PC-3 (cell line): ENCODE measurements at regions not wholly inside any gene's neighbourhood (a gene's known extent, or its start where the extent isn't known, plus 50 kb on each side); places are given as distances from the start of the nearest gene placed in this dataset.

Source experiments
- ATAC-seq: fragments of 200-7000 bp; cut with Tn5 transposase; 2 replicates; pipeline ENCODE4 v1.9.1; 2020; ENCODE audit warnings: mild to moderate bottlenecking, moderate library complexity
- BruUV-seq: library from RNA; stranded (reverse); fragments of 400-500 nt; replicated peaks from 2 replicates; lab custom pipeline; 2021; lab: Mats Ljungman, UMichigan
- CTCF ChIA-PET: fragments of 300-600 bp; sonication (Branson Sonifier 250); formaldehyde crosslinking; loops from one replicate; lab custom pipeline; 2022; ENCODE audit warnings: antibody characterized with exemption; lab: Charles Lee
- POLR2A ChIA-PET: fragments of 300-600 bp; sonication (Branson Sonifier 250); formaldehyde crosslinking; loops from one replicate; lab custom pipeline; 2022; ENCODE audit warnings: antibody characterized with exemption; ENCODE audit not compliant: unreplicated experiment; lab: Charles Lee
- DNase-seq: peaks from one replicate; pipeline ENCODE4 v3.0.0-alpha.2; 2015
- H2AFZ ChIP-seq: fragments of 300-600 bp; sonication (generic); 2 replicates; pipeline ENCODE4 v1.6.0; 2016; ENCODE audit warnings: antibody characterized with exemption, low read length
- H3F3A ChIP-seq: fragments of 300-600 bp; sonication (generic); one replicate; pipeline ENCODE4 v1.6.0; 2017; ENCODE audit warnings: antibody characterized with exemption, low read length, control low read depth, mild to moderate bottlenecking; ENCODE audit not compliant: unreplicated experiment
- H3K27ac ChIP-seq: fragments of 300-600 bp; sonication (generic); 2 replicates; pipeline ENCODE4 v1.5.1; 2016; ENCODE audit warnings: mild to moderate bottlenecking, low read length
- H3K27me3 ChIP-seq: fragments of 300-600 bp; sonication (generic); 2 replicates; pipeline ENCODE4 v1.6.1; 2016; ENCODE audit warnings: low read length, mixed read lengths
- H3K36me3 ChIP-seq: fragments of 300-600 bp; sonication (generic); 2 replicates; pipeline ENCODE4 v1.6.1; 2016; ENCODE audit warnings: low read depth, mixed run types, low read length, mixed read lengths
- H3K4me1 ChIP-seq: fragments of 300-600 bp; sonication (generic); 2 replicates; pipeline ENCODE4 v1.5.1; 2016; ENCODE audit warnings: low read length; ENCODE audit not compliant: insufficient read depth
- H3K4me2 ChIP-seq: fragments of 300-600 bp; sonication (generic); 2 replicates; pipeline ENCODE4 v1.6.0; 2016; ENCODE audit warnings: low read length
- H3K4me3 ChIP-seq: fragments of 300-600 bp; sonication (generic); 2 replicates; pipeline ENCODE4 v1.5.1; 2016; ENCODE audit warnings: mild to moderate bottlenecking, low read length, mixed read lengths
- H3K79me2 ChIP-seq: fragments of 300-600 bp; sonication (generic); 2 replicates; pipeline ENCODE4 v1.6.1; 2017; ENCODE audit warnings: low read length, mixed read lengths
- H3K9ac ChIP-seq: fragments of 300-600 bp; sonication (generic); 2 replicates; pipeline ENCODE4 v1.6.0; 2016; ENCODE audit warnings: mild to moderate bottlenecking, low read length
- H3K9me2 ChIP-seq: fragments of 300-600 bp; sonication (generic); replicated peaks from 2 replicates; pipeline ENCODE4 v1.6.1; 2016; ENCODE audit warnings: mixed run types, low read length, mixed read lengths
- H3K9me3 ChIP-seq: fragments of 300-600 bp; sonication (generic); 2 replicates; pipeline ENCODE4 v1.6.1; 2016; ENCODE audit warnings: low read length, mixed read lengths
- H4K20me1 ChIP-seq: fragments of 300-600 bp; sonication (generic); 2 replicates; pipeline ENCODE4 v1.6.1; 2016; ENCODE audit warnings: low read length, mixed read lengths
- EZH2 ChIP-seq: fragments of 300-600 bp; sonication (generic); IDR thresholded peaks from one replicate; pipeline ENCODE4 v1.6.1; 2017; ENCODE audit warnings: antibody characterized with exemption, mild to moderate bottlenecking, low read length; ENCODE audit not compliant: unreplicated experiment
- EZH2phosphoT487 ChIP-seq: fragments of 300-600 bp; sonication (generic); IDR thresholded peaks from 2 replicates; pipeline ENCODE4 v1.6.1; 2018; ENCODE audit warnings: mild to moderate bottlenecking, antibody characterized with exemption, low read length, borderline replicate concordance
- intact Hi-C: fragments of 100-400 bp; cut with micrococcal nuclease; formaldehyde crosslinking; loops from 2 replicates; pipeline ENCODE4 v1.9.0; 2023
- TF ChIP-seq, protein P1 (sequence below): fragments of 300-600 bp; sonication (generic); conservative IDR thresholded peaks from 2 replicates; pipeline ENCODE4 v1.5.1; 2017; ENCODE audit warnings: antibody characterized with exemption, low read depth, mild to moderate bottlenecking, low read length

DNA sequence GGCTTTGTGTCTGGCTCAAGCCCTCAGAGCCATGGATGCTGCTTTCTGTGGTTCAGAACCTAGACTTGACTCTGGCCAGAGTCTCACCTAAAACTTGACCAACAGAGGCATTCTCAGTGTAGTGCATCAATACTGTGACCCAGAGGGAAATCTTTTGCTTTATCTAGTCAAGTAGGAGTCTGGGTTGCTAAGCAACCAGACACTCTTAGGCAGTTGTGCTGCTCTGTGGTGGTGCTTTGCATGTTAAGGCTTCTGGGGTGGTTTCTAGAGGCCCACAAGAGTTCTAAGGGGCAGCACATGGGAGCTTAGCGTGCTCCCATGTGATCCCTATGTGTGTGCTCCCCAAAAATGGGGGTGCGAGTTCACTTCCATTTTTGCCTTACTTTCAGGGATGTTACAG lies 224.6 kb upstream of the PLET1 start:
- Histone ChIP-seq H3K9ac (no peak overlapping the region), H3K27ac (no peak overlapping the region), H3K79me2 (no peaks in the 10 kb centered on the region), H3K9me3 (no peaks in the 10 kb centered on the region), H3K36me3 (no peaks in the 10 kb centered on the region), H3K4me3 (no peak overlapping the region), H3F3A (no peaks in the 10 kb centered on the region), H3K9me2 (no peaks in the 10 kb centered on the region), H3K27me3 (peaks cover 39% of the 10 kb centered on the region), H4K20me1 (no peaks in the 10 kb centered on the region), H3K4me2 (no peak overlapping the region), H2AFZ (no peak overlapping the region), H3K4me1 (no peaks in the 10 kb centered on the region)
- intact Hi-C loops, result no loop called here
- ChIA-PET CTCF (no interaction called here), POLR2A (no interaction called here)
- no TSS peak for BruUV-seq
- ATAC-seq (no peak), DNase-seq (no peak)
- TF ChIP-seq EZH2, result no peak
- TF ChIP-seq, protein P1, sequence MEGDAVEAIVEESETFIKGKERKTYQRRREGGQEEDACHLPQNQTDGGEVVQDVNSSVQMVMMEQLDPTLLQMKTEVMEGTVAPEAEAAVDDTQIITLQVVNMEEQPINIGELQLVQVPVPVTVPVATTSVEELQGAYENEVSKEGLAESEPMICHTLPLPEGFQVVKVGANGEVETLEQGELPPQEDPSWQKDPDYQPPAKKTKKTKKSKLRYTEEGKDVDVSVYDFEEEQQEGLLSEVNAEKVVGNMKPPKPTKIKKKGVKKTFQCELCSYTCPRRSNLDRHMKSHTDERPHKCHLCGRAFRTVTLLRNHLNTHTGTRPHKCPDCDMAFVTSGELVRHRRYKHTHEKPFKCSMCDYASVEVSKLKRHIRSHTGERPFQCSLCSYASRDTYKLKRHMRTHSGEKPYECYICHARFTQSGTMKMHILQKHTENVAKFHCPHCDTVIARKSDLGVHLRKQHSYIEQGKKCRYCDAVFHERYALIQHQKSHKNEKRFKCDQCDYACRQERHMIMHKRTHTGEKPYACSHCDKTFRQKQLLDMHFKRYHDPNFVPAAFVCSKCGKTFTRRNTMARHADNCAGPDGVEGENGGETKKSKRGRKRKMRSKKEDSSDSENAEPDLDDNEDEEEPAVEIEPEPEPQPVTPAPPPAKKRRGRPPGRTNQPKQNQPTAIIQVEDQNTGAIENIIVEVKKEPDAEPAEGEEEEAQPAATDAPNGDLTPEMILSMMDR, result no peak

DNA sequence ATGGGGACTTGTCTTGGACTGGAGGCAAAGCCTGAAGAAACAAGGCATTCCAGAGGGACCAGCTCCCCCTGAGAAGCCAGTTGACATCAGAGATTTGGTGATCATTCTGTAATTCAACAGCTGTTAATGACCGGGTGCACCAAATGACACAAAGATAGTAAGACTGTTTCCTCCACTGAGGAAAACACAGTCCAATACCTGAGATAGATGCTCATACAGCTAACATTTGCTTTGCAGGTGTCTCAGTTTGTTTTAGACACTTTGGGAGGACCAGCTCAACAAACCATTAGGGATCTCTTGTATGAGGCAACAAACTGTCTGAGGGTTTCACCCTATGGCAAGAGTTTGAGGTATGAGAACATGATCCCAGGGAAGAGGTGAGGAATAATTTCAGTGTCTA lies 237.2 kb upstream of the PLET1 start:
- no peak for TF ChIP-seq EZH2
- TF ChIP-seq EZH2phosphoT487, result no peak
- TF ChIP-seq, protein P1, result no peak
- Histone ChIP-seq H3K4me3 (no peak overlapping the region), H3K9me2 (no peaks in the 10 kb centered on the region), H3K4me1 (no peaks in the 10 kb centered on the region), H3K4me2 (no peak overlapping the region), H3K27ac (no peak overlapping the region), H3K27me3 (peaks cover 39% of the 10 kb centered on the region), H3K36me3 (no peaks in the 10 kb centered on the region), H2AFZ (no peak overlapping the region), H3F3A (no peaks in the 10 kb centered on the region), H3K79me2 (no peaks in the 10 kb centered on the region), H3K9me3 (no peaks in the 10 kb centered on the region), H4K20me1 (no peaks in the 10 kb centered on the region), H3K9ac (no peak overlapping the region)
- CTCF ChIA-PET, result no interaction called here
- BruUV-seq, result no TSS peak
- POLR2A ChIA-PET, result no interaction called here
- ATAC-seq, result no peak
- intact Hi-C loops, result no loop called here
- no peak for DNase-seq

DNA sequence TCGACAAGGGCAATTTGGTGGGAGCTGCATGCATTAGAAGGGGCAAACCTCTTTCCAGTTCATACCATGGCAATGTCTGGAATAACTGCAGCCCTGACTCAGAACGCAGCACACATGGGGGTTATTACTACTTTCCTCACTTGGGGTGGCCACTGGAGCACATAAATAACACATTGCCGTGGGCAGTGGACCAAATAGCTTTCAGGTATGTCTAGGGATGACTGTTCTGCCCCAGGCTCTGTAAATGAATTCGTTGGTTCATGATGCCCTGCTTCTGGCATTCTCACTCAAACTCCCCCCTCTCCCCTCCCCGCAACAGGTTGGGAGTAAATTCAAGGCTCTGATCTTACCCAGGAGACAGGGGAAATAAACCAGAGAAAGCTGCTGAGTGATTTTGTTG lies 238.0 kb upstream of the PLET1 start:
- Histone ChIP-seq H3K9me2 (no peaks in the 10 kb centered on the region), H3F3A (no peaks in the 10 kb centered on the region), H3K79me2 (no peaks in the 10 kb centered on the region), H3K36me3 (no peaks in the 10 kb centered on the region), H3K9me3 (no peaks in the 10 kb centered on the region), H4K20me1 (no peaks in the 10 kb centered on the region), H3K27ac (no peak overlapping the region), H3K4me2 (no peak overlapping the region), H3K27me3 (peaks cover 39% of the 10 kb centered on the region), H3K4me3 (no peak overlapping the region), H3K4me1 (no peaks in the 10 kb centered on the region), H3K9ac (no peak overlapping the region), H2AFZ (no peak overlapping the region)
- ATAC-seq (no peak), DNase-seq (peak; percentile 45)
- TF ChIP-seq EZH2, result no peak
- TF ChIP-seq, protein P1, result no peak
- TF ChIP-seq EZH2phosphoT487, result no peak
- BruUV-seq, result no TSS peak
- CTCF ChIA-PET, result no interaction called here
- intact Hi-C loops, result no loop called here
- POLR2A ChIA-PET, result no interaction called here
